H1 (cell line): ENCODE measurements at regions not wholly inside any gene's neighbourhood (a gene's known extent, or its start where the extent isn't known, plus 50 kb on each side); places are given as distances from the start of the nearest gene placed in this dataset.

Experiments used
- CTCF ChIA-PET: fragments of 300-600 bp; sonication (Branson Sonifier 250); formaldehyde crosslinking; loops from one replicate; lab custom pipeline; 2021; ENCODE audit not compliant: partially characterized antibody; lab: Charles Lee
- POLR2A ChIA-PET: fragments of 300-600 bp; sonication (Branson Sonifier 250); formaldehyde crosslinking; loops from one replicate; lab custom pipeline; 2021; ENCODE audit warnings: inconsistent platforms; ENCODE audit not compliant: partially characterized antibody; lab: Charles Lee
- DNase-seq, 2 experiments: peaks; one replicate each; pipeline versions ENCODE4 v3.0.0 to v3.0.0-alpha.2; 2010 to 2022; ENCODE audit warnings: low spot score in 2 of 2, low read depth in 1 of 2, mixed read lengths in 1 of 2
- FAIRE-seq: peaks from 2 replicates; lab custom pipeline; 2011; peaks lifted over from hg19 to GRCh38; lab: Jason Lieb, UNC
- H2AFZ ChIP-seq: 2 replicates; pipeline ENCODE4 v1.8.1; 2012; ENCODE audit warnings: low read length, inconsistent platforms
- H2AK5ac ChIP-seq: 2 replicates; pipeline ENCODE4 v1.6.1; 2013; ENCODE audit warnings: low read depth, low read length
- H2BK120ac ChIP-seq: replicated peaks from 2 replicates; pipeline ENCODE3; 2013; ENCODE audit warnings: low read depth, low read length, inconsistent platforms
- H2BK12ac ChIP-seq: 2 replicates; pipeline ENCODE4 v1.6.1; 2013; ENCODE audit warnings: low read depth, low read length
- H2BK15ac ChIP-seq: 2 replicates; pipeline ENCODE4 v1.6.1; 2013; ENCODE audit warnings: low read length
- H2BK20ac ChIP-seq: 2 replicates; pipeline ENCODE4 v1.6.1; 2013; ENCODE audit warnings: low read length
- H2BK5ac ChIP-seq: 2 replicates; pipeline ENCODE4 v1.6.1; 2013; ENCODE audit warnings: low read depth, low read length
- H3K14ac ChIP-seq: 2 replicates; pipeline ENCODE4 v1.6.1; 2013; ENCODE audit warnings: inconsistent platforms; ENCODE audit not compliant: insufficient read length
- H3K18ac ChIP-seq: 2 replicates; pipeline ENCODE4 v1.6.1; 2013; ENCODE audit warnings: low read length; ENCODE audit errors: extremely low read depth
- H3K23ac ChIP-seq: 2 replicates; pipeline ENCODE4 v1.6.1; 2013; ENCODE audit warnings: inconsistent platforms; ENCODE audit not compliant: insufficient read length
- H3K23me2 ChIP-seq: 2 replicates; pipeline ENCODE4 v1.6.1; 2013; ENCODE audit warnings: low read depth, low read length
- H3K27ac ChIP-seq: 2 replicates; pipeline ENCODE4 v1.6.1; 2011; ENCODE audit warnings: low read depth, low read length, inconsistent platforms
- H3K27me3 ChIP-seq, 4 experiments: replicated peaks in 1 of 4; 1 replicate in 1 of 4; 2 replicates in 3 of 4; pipeline versions ENCODE4 v1.6.1 to v1.8.1; 2011 to 2013; ENCODE audit warnings: low read length in 3 of 4, mild to moderate bottlenecking in 3 of 4, inconsistent platforms in 2 of 4, mixed read lengths in 2 of 4, moderate library complexity in 1 of 4; ENCODE audit not compliant: control insufficient read depth in 3 of 4, insufficient read depth in 3 of 4; ENCODE audit errors: extremely low read depth in 1 of 4
- H3K36me3 ChIP-seq, 4 experiments: 2 replicates each; pipeline versions ENCODE4 v1.6.1 to v1.8.1; 2011 to 2013; ENCODE audit warnings: mild to moderate bottlenecking in 4 of 4, low read length in 3 of 4, moderate library complexity in 2 of 4, control low read depth in 1 of 4, inconsistent platforms in 1 of 4; ENCODE audit not compliant: insufficient read depth in 4 of 4, control insufficient read depth in 2 of 4
- H3K4ac ChIP-seq: replicated peaks from 2 replicates; pipeline ENCODE3; 2013; ENCODE audit warnings: low read length, low read depth, mixed read lengths, inconsistent platforms; ENCODE audit not compliant: insufficient read length
- H3K4me1 ChIP-seq, 4 experiments: replicated peaks in 1 of 4; 1 replicate in 1 of 4; 2 replicates in 3 of 4; pipeline versions ENCODE4 v1.6.1 to v1.8.1; 2011 to 2013; ENCODE audit warnings: low read length in 3 of 4, inconsistent platforms in 2 of 4, mixed read lengths in 1 of 4; ENCODE audit not compliant: insufficient read depth in 4 of 4, control insufficient read depth in 3 of 4
- H3K4me2 ChIP-seq, 2 experiments: 2 replicates each; pipeline versions ENCODE4 v1.6.1 to v1.8.1; 2011 to 2013; ENCODE audit warnings: low read depth in 2 of 2, low read length in 2 of 2, control low read depth in 1 of 2, inconsistent platforms in 1 of 2, mild to moderate bottlenecking in 1 of 2; ENCODE audit not compliant: insufficient read depth in 1 of 2
- H3K4me3 ChIP-seq, 4 experiments: fragments of 200-600, 300-600 bp in 1 of 4; sonication (generic), shearing (Covaris generic), sonication (Bioruptor Twin) in 1 of 4; 2 replicates each; pipeline versions ENCODE4 v1.5.1 to v1.8.1; 2011 to 2016; ENCODE audit warnings: low read length in 4 of 4, low read depth in 3 of 4, control low read depth in 2 of 4, inconsistent platforms in 2 of 4, mild to moderate bottlenecking in 2 of 4, mixed read lengths in 1 of 4, moderate library complexity in 1 of 4; ENCODE audit not compliant: insufficient read depth in 2 of 4; ENCODE audit errors: extremely low read depth in 1 of 4
- H3K56ac ChIP-seq: replicated peaks from 2 replicates; pipeline ENCODE3; 2013; ENCODE audit warnings: low read depth, mild to moderate bottlenecking, mixed read lengths, low read length, inconsistent platforms; ENCODE audit not compliant: insufficient read length
- H3K79me1 ChIP-seq: 2 replicates; pipeline ENCODE4 v1.6.1; 2013; ENCODE audit warnings: low read depth, low read length, control low read depth
- H3K79me2 ChIP-seq, 2 experiments: 2 replicates each; pipeline versions ENCODE4 v1.6.1 to v1.8.1; 2012 to 2013; ENCODE audit warnings: low read length in 2 of 2, mild to moderate bottlenecking in 2 of 2, inconsistent platforms in 1 of 2; ENCODE audit not compliant: insufficient read depth in 2 of 2, control insufficient read depth in 1 of 2
- H3K9ac ChIP-seq, 4 experiments: replicated peaks in 1 of 4; 1 replicate in 1 of 4; 2 replicates in 3 of 4; pipeline versions ENCODE4 v1.6.1 to v1.8.1; 2011 to 2013; ENCODE audit warnings: low read depth in 3 of 4, low read length in 3 of 4, control low read depth in 2 of 4, mild to moderate bottlenecking in 2 of 4, moderate library complexity in 2 of 4, inconsistent platforms in 1 of 4; ENCODE audit errors: extremely low read depth in 1 of 4
- H3K9me3 ChIP-seq, 2 experiments: 2 replicates each; pipeline versions ENCODE4 v1.6.1 to v1.8.1; 2012 to 2013; ENCODE audit warnings: mild to moderate bottlenecking in 2 of 2, moderate library complexity in 2 of 2, control low read depth in 1 of 2, inconsistent platforms in 1 of 2, low read depth in 1 of 2, low read length in 1 of 2, mixed read lengths in 1 of 2; ENCODE audit not compliant: insufficient read depth in 2 of 2
- H4K20me1 ChIP-seq, 2 experiments: replicated peaks in 1 of 2; 2 replicates each; pipeline versions ENCODE3 to v1.8.1; 2011 to 2013; ENCODE audit warnings: inconsistent platforms in 2 of 2, low read length in 2 of 2, mild to moderate bottlenecking in 1 of 2; ENCODE audit not compliant: insufficient read depth in 2 of 2, control insufficient read depth in 1 of 2
- H4K5ac ChIP-seq: 2 replicates; pipeline ENCODE4 v1.6.1; 2013; ENCODE audit warnings: low read length, low read depth, mixed read lengths, inconsistent platforms; ENCODE audit not compliant: insufficient read length
- H4K8ac ChIP-seq: 2 replicates; pipeline ENCODE4 v1.8.0; 2013; ENCODE audit warnings: mild to moderate bottlenecking, moderate library complexity, low read length, inconsistent platforms; ENCODE audit not compliant: insufficient read depth; ENCODE audit errors: extremely low read depth
- H4K91ac ChIP-seq: replicated peaks from 2 replicates; pipeline ENCODE3; 2013; ENCODE audit warnings: low read length, mixed read lengths, inconsistent platforms; ENCODE audit not compliant: insufficient read length
- BACH1 ChIP-seq: IDR thresholded peaks from 2 replicates; pipeline ENCODE4 v1.6.1; 2012; ENCODE audit warnings: low read length, improper control_type of control experiment
- CBX5 ChIP-seq: fragments of 300-800, 300-1000 bp; sonication (generic); IDR thresholded peaks from 2 replicates; pipeline ENCODE4 v1.7.1; 2016; ENCODE audit warnings: antibody characterized with exemption, low read length, low read depth
- CBX8 ChIP-seq: fragments of 300-800, 300-1000 bp; sonication (generic); IDR thresholded peaks from 2 replicates; pipeline ENCODE4 v1.7.1; 2016; ENCODE audit warnings: low read depth, low read length, borderline replicate concordance
- EGR1 ChIP-seq: IDR thresholded peaks from 2 replicates; pipeline ENCODE4 v1.6.1; 2011; ENCODE audit warnings: low read depth, low read length, borderline replicate concordance
- EP300 ChIP-seq, 2 experiments: IDR thresholded peaks; 1 replicate in 1 of 2; 2 replicates in 1 of 2; pipeline ENCODE4 v1.6.1; 2011 to 2012; ENCODE audit warnings: low read depth in 2 of 2, low read length in 2 of 2, mild to moderate bottlenecking in 2 of 2, borderline replicate concordance in 1 of 2, inconsistent platforms in 1 of 2, moderate library complexity in 1 of 2
- EZH2 ChIP-seq: fragments of 200-600 bp; sonication (generic); IDR thresholded peaks from 2 replicates; pipeline ENCODE4 v1.7.1; 2012; ENCODE audit warnings: low read depth, mild to moderate bottlenecking, moderate library complexity, low read length, inconsistent platforms; ENCODE audit not compliant: severe bottlenecking
- JUN ChIP-seq: IDR thresholded peaks from 2 replicates; pipeline ENCODE4 v1.6.1; 2011; ENCODE audit warnings: low read depth, mild to moderate bottlenecking, improper control_type of control experiment, low read length
- POLR2AphosphoS5 ChIP-seq: IDR thresholded peaks from 2 replicates; pipeline ENCODE4 v1.6.1; 2011; ENCODE audit warnings: low read depth, low read length
- POU5F1 ChIP-seq: IDR thresholded peaks from 2 replicates; pipeline ENCODE4 v1.6.1; 2011; ENCODE audit warnings: low read depth, mild to moderate bottlenecking, low read length, moderate library complexity
- RAD21 ChIP-seq, 2 experiments: IDR thresholded peaks in 1 of 2; conservative IDR thresholded peaks in 1 of 2; 2 replicates each; pipeline ENCODE4 v1.6.1; 2011; ENCODE audit warnings: low read depth in 2 of 2, low read length in 2 of 2, improper control_type of control experiment in 1 of 2, inconsistent platforms in 1 of 2, mild to moderate bottlenecking in 1 of 2, moderate library complexity in 1 of 2
- RFX5 ChIP-seq: IDR thresholded peaks from 2 replicates; pipeline ENCODE4 v1.6.1; 2011; ENCODE audit warnings: low read depth, low read length, improper control_type of control experiment, borderline replicate concordance
- SIN3A ChIP-seq, 2 experiments: IDR thresholded peaks in 1 of 2; conservative IDR thresholded peaks in 1 of 2; 2 replicates each; pipeline ENCODE4 v1.6.1; 2011 to 2012; ENCODE audit warnings: low read length in 2 of 2, improper control_type of control experiment in 1 of 2, low read depth in 1 of 2, mild to moderate bottlenecking in 1 of 2
- SIX5 ChIP-seq: IDR thresholded peaks from 2 replicates; pipeline ENCODE4 v1.6.1; 2011; ENCODE audit warnings: mild to moderate bottlenecking, low read depth, low read length
- SRF ChIP-seq: IDR thresholded peaks from 2 replicates; pipeline ENCODE4 v1.6.1; 2011; ENCODE audit warnings: mild to moderate bottlenecking, low read depth, low read length, moderate library complexity
- TAF7 ChIP-seq: optimal IDR thresholded peaks from 2 replicates; pipeline ENCODE3; 2011; ENCODE audit warnings: low read depth, mild to moderate bottlenecking, inconsistent platforms, low read length, moderate library complexity, borderline replicate concordance
- WGBS, 2 experiments: shearing (Covaris generic) in 1 of 2; methylation state at CpG; one replicate each; pipeline versions ENCODE4 v1.1.6 to v1.1.7; 2013 to 2015; ENCODE audit warnings: low lambda C conversion rate in 2 of 2, mixed read lengths in 2 of 2, inconsistent platforms in 1 of 2, low coverage in 1 of 2, missing lambda C conversion rate in 1 of 2; ENCODE audit not compliant: insufficient replicate concordance in 2 of 2, insufficient coverage in 1 of 2, insufficient read length in 1 of 2; ENCODE audit errors: extremely low coverage in 1 of 2, missing lambda C conversion rate in 1 of 2; 5-methylcytosine and 5-hydroxymethylcytosine counted together

- Histone ChIP-seq H3K14ac (no peak overlapping the region), H3K4me2 (no peak overlapping the region), H3K4me1 (peaks cover 0 to 2% (median 0%) of the 10 kb centered on the region in 4 experiments; a peak in 2 of 7 replicates), H2BK12ac (no peak overlapping the region), H3K9me3 (no peaks in the 10 kb centered on the region), H2BK5ac (no peak overlapping the region), H3K79me1 (no peaks in the 10 kb centered on the region), H4K5ac (no peak overlapping the region), H2BK20ac (no peak overlapping the region), H3K4me3 (no peak overlapping the region), H2AFZ (no peak overlapping the region), H3K23me2 (no peaks in the 10 kb centered on the region), H3K4ac (no peak overlapping the region), H2BK120ac (no peak overlapping the region), H3K36me3 (no peaks in the 10 kb centered on the region), H3K56ac (no peak overlapping the region), H4K20me1 (no peaks in the 10 kb centered on the region), H3K79me2 (no peaks in the 10 kb centered on the region), H3K27me3 (no peaks in the 10 kb centered on the region), H3K18ac (no peak overlapping the region), H4K91ac (no peak overlapping the region), H3K9ac (no peak overlapping the region), H3K27ac (no peak overlapping the region), H2AK5ac (no peak overlapping the region), H3K23ac (no peak overlapping the region), H2BK15ac (no peak overlapping the region), H4K8ac (no peak overlapping the region)
- ChIA-PET POLR2A (no interaction called here), CTCF (no interaction called here)
- DNase-seq (no peak), FAIRE-seq (no peak)
- WGBS, 2 experiments, result 78% methylated on average over 4 of the region's 4 CpGs; no CpG with 5 or more reads in 1 of the 2 experiments
- TF ChIP-seq RAD21 (IDR thresholded peaks at IDR 0.05 in 1 of 2, conservative IDR thresholded peaks at IDR 0.05 in 1 of 2; ENCODE audit: low read depth in 2 of 2, low read length in 2 of 2), result no peak
- TF ChIP-seq POLR2AphosphoS5, result no peak
- no peak for TF ChIP-seq SIX5
- TF ChIP-seq BACH1, result no peak
- no peak for TF ChIP-seq EP300 (IDR thresholded peaks at IDR 0.05; ENCODE audit: borderline replicate concordance in 1 of 2, low read depth in 2 of 2, low read length in 2 of 2)
- TF ChIP-seq CBX5, result no peak
- no peak for TF ChIP-seq TAF7
- no peak for TF ChIP-seq EGR1
- TF ChIP-seq JUN, result no peak
- TF ChIP-seq EZH2, result no peak
- no peak for TF ChIP-seq RFX5
- no peak for TF ChIP-seq SRF
- TF ChIP-seq POU5F1, result no peak
- no peak for TF ChIP-seq SIN3A (conservative IDR thresholded peaks at IDR 0.05 in 1 of 2, IDR thresholded peaks at IDR 0.05 in 1 of 2; ENCODE audit: low read depth in 1 of 2, low read length in 2 of 2)
- TF ChIP-seq CBX8, result no peak
These were observed 314.4 kb upstream of the ZEB2 start for GRCh38 chr2:144834363-144834762.
